Ammon's horn (tissue), 1 donor: ENCODE measurements at regions not wholly inside any gene's neighbourhood (a gene's known extent, or its start where the extent isn't known, plus 50 kb on each side); places are given as distances from the start of the nearest gene placed in this dataset.
A peak's percentile ranks its signal among the peaks of the same experiment; 100 is the strongest.

Experiments used
- DNase-seq: peaks from one replicate; pipeline ENCODE4 v3.0.0-alpha.2; 2016; ENCODE audit warnings: low spot score

GRCh38 chr13:104071806-104072205 is 1005.6 kb upstream of the SLC10A2 start:
- DNase-seq: no peak

- no peak for DNase-seq
Measured at GRCh38 chr13:104065328-104065727, 999.1 kb upstream of the SLC10A2 start.

DNA sequence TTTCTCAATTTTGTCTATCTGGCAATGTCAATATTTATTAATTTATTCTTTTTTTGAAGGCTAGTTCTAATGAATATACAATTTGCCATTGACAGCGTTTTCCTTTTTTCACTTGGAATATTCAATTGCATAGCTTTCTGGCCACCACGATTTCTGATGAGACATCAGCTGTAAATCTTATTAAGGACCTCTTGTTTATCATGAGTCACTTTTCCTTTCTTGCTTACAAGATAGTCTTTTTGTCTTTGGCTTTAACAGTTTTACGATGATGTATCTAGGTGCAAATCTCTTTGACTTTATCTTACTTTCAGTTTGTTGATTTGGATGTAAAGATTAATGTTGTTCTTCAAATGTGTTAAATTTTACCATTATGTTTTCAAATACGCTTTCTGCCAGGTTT is 991.6 kb upstream of the SLC10A2 start:
- no peak for DNase-seq

- no peak for DNase-seq
Measured at GRCh38 chr13:104045907-104046306, 979.7 kb upstream of the SLC10A2 start.

- peak; percentile 7 for DNase-seq
Measured at GRCh38 chr13:104043184-104043583, 977.0 kb upstream of the SLC10A2 start.

DNA sequence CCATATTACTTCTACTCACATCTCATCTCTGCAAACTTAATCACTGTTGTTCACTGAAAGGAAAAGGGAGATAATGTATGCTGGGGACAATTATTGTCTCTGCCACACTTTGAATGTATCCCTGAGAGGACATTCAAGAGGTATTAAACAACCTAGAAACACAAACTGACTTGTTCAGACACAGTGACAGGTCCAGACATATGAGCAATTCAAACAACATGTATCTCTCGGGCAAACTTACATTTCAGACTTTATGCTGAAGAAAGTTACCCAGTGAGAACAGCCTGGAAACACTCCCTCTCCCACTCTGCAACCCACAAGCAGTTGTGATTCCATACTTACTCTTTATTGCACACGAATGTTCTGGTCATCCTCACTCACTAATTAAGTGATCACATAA is 968.7 kb upstream of the SLC10A2 start:
- no peak for DNase-seq

GRCh38 chr13:104025303-104025702 is 959.1 kb upstream of the SLC10A2 start:
- no peak for DNase-seq

GRCh38 chr13:104024416-104025170 is 958.4 kb upstream of the SLC10A2 start:
- no peak for DNase-seq

- DNase-seq: no peak
Measured at GRCh38 chr13:104021806-104022397, 955.7 kb upstream of the SLC10A2 start.

- no peak for DNase-seq
Measured at GRCh38 chr13:104017317-104017716, 951.1 kb upstream of the SLC10A2 start.

GRCh38 chr13:104015646-104016396 is 949.6 kb upstream of the SLC10A2 start:
- no peak for DNase-seq

DNA sequence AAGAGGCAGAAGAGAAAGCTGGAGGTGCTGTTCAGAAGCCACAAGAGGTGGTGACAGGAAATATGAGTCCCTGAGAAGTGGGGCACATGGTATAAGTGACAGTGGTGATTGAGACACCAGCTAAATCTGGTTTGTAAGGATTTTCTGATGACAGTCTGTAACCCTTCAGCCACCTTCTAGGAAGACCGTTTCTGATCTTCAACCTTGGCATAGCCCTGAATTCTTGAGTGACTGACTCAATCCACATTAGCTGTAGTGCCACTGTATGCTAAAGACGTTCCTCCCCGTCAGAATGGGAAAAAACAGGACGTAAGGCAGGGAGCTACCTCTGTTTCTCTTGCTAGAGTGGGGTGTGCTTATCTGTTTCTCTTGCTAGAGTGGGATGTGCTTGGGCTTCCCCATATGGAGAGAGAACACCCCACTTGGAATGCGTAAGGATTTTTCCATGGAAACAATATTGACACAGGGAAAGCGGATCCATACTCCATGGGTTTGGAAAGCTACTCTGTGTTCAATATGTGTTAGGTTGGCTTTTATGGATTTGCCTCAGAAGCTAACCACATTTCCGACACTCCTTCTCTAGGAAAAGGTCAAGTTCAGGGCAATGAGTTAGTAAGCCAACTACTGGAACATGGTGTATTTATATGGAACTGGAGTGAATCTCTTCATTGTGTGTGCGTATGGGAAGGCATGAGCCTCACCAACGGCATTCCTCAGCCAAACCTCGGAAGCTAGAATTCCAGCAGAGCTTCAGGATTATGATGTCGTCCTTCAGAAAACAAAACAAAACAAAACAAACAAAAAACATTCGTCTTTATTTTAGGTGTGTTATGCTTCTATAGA is 948.8 kb upstream of the SLC10A2 start:
- no peak for DNase-seq

DNA sequence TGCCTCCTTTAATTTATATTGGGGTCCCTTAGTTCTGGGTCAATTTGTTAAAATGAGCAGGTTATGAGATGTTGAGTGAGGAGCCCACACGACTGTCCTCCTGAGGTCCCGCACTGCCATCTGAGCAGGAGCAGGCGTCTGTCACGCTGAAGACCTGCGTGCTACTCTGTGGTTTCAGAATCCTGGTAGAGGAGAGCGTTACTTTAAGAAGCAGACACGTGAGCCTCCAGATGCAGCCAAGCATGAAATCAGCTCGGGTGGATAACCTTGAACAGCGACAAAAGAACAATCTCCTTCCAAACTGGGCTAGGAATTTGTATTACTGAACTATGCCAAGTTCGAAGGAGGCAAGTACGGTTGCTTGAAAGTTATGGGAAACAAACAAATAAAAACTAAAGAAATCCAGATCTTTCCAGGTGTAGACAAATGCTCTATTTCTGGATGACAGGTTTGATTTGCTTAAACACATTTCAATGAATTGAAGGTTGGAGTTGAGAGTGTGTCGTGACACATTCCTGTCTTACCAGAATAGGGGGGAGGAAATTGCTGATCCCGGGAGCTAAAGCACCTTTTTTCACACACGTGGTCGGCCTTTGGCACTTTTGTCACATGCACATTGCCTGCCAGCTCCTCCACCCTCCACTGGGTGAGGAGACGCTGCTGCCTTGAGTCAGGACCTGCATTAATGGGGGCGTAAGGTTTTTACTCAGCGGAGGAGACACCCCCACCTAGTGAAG is 945.5 kb upstream of the SLC10A2 start:
- no peak for DNase-seq

DNA sequence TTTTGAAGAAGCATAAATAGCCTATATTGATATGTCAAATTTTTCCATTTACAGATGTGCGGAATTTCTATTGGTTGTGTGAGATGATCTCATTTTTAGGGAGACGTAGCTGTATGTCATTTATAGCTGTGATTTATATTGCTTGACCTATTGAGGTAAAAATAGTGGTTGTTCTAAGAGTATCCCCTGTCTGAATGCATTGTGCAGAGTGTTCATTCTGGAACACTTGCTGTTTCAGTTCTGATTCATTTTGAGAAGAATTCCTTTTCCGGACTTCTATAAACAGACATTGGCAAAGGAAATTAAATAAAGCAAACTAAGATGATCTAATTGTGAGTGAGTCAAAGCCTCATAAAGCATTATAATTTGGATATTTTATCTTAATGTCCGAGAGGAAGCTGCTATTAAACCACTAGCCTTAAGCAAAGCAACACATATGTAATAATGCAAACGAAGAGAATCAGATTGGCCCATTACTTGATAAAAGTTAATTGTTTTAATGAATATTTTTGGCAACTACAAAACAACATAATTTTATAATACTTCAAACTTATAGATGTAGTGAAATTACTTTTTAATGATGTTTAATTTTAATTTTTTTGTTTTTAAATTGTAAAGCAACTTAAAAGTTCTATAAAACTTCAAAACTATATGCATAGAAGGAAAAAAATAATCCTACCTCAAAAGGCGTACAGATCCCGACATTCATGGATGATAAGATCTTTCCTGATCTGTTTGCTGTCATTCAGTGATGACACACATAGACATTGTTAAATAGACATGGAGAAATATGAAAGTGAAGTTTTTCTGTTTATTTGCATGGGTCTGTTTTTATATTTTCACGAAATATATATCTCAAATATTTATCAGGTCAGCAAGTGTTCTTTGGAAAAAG is 942.6 kb upstream of the SLC10A2 start:
- DNase-seq: no peak

GRCh38 chr13:104008075-104008474 is 941.9 kb upstream of the SLC10A2 start:
- no peak for DNase-seq

DNA sequence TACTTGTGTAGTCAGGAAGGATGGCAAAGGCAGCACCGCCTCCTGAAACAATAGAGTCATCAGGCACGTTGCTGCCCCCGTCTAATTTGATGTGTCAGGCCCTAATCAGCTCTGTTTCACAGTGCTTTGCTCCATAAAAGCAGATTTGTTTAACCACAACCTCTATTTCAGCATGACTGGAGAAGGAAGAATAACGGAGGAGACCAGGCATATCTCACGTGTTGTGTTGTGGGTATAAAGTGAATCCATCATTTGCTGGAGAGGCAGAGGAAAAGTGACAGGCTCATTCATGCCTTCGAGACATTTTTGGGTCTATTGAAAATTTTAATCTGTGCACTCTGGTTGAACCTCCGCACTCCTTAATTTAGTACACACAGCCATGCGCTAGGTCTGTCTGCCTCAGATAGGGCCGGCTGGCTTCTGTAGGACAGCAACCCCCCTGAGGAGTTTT is 940.4 kb upstream of the SLC10A2 start:
- no peak for DNase-seq

DNA sequence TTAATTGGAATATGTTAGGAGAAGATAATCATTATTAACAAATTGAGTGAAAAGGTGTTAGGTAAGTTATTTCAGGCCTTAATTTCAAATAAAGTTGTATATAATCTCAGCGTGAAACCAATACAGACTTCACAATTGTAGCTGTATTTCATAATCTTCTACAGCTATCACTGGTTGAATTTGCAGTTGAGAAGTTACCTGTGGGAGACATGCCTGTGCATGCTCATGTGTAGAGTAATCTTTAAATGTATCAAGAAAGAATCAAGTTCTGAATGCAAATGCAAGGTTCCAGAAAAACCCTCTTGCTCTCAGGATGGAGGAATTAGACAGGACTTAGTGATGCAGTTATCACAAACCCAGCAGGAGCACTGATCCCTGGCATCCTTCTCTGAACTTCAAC is 938.4 kb upstream of the SLC10A2 start:
- DNase-seq: no peak

DNA sequence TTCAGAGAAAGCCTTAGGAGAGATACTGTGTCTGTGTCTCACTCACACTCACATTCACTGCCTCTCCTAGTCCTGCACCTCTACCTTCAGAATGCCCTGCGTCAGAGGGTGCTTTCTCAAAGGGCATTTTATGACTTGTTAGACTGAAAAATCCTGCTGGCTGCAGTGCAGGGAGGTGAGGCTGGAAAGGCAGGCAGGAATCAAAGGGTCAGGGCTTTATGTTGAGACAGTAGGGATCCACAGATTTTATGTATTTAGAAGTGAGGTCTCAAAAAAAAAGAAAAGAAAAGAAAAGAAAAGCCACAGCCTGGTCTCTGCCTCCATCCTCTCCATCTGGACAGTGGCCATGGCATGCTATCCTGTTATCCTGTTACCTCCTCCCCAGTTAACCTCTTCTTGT is 936.0 kb upstream of the SLC10A2 start:
- DNase-seq: no peak

DNA sequence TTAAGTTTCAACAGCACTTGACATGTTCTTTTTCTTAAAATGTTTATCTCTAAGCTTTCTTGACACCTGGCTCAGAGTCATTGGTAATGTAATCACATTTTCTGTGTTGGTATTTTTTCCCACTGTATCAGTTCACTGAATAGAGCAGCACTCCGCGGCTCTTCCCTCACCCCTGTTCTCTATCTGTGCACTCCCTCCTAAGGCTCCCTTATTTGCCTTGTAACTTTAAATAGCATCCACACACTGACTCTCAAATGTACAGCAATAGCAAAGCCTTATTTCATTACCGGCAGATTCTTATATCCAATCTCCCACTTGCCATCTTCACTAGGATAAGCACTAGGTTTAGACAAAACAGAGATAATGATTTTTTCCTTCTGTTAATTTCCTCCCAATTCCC is 935.5 kb upstream of the SLC10A2 start:
- DNase-seq: no peak

- no peak for DNase-seq
Measured at GRCh38 chr13:103996733-103997132, 930.5 kb upstream of the SLC10A2 start.
